Spleen (tissue), 7 donors: ENCODE measurements at regions not wholly inside any gene's neighbourhood (a gene's known extent, or its start where the extent isn't known, plus 50 kb on each side); places are given as distances from the start of the nearest gene placed in this dataset.
"Not testable (repeated sequence)": the region's sequence is repeated elsewhere in the genome, so short reads cannot be mapped to it uniquely, and the experiment has no call there.

Source experiments
- POLR2A ChIP-seq, 3 donors: fragments of 450-650 bp; IDR thresholded peaks; one replicate each; pipeline ENCODE4 v1.5.1; 2017; ENCODE audit warnings: antibody characterized with exemption in 3 of 3, mild to moderate bottlenecking in 1 of 3
- POLR2AphosphoS5 ChIP-seq, 3 donors: sonication (generic); formaldehyde crosslinking; IDR thresholded peaks; one replicate each; pipeline ENCODE4 v1.5.1; 2017; ENCODE audit warnings: antibody characterized with exemption in 3 of 3
- TF ChIP-seq, protein P1 (sequence below), 11 experiments: fragments of 200-600 bp in 7 of 11; fragments of 450-650 bp in 4 of 11; sonication (generic) in 4 of 11; IDR thresholded peaks in 8 of 11; conservative IDR thresholded peaks in 3 of 11; 1 replicate in 7 of 11; 2 replicates in 4 of 11; pipeline versions ENCODE4 v1.4.0 to v1.8.0; 2016 to 2021; ENCODE audit warnings: antibody characterized with exemption in 11 of 11, inconsistent platforms in 4 of 11, mild to moderate bottlenecking in 1 of 11
- donor health status: DM: no; HTN: no; CAD: no; lungs with moderate emphysema.
- donor health status: DM: no; HTN: no; CAD: no.
- donor health status: DM: no; HTN: no; CAD: no.

DNA sequence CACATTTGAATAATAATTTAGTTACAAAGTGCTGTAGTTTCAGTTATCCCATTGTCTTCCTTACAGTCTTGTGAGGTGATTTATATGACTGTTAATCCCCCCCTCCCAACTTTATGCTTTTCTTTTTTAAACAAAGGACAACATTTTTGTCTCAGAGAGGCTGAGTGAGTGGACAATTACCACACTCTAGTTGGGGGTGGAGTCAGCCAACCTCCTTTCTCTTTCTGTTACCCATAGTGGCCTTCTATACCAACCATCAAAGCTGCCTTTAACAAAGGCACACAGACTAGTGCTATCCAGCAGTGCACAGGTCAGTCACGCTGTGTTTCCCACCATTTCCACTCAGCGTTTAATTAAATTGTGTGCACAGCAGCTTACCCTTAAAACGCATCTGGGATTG lies 114.3 kb upstream of the SPATA31A3 start:
- TF ChIP-seq POLR2AphosphoS5, POLR2A (IDR thresholded peaks at IDR 0.05): not testable (repeated sequence)
- TF ChIP-seq, protein P1, sequence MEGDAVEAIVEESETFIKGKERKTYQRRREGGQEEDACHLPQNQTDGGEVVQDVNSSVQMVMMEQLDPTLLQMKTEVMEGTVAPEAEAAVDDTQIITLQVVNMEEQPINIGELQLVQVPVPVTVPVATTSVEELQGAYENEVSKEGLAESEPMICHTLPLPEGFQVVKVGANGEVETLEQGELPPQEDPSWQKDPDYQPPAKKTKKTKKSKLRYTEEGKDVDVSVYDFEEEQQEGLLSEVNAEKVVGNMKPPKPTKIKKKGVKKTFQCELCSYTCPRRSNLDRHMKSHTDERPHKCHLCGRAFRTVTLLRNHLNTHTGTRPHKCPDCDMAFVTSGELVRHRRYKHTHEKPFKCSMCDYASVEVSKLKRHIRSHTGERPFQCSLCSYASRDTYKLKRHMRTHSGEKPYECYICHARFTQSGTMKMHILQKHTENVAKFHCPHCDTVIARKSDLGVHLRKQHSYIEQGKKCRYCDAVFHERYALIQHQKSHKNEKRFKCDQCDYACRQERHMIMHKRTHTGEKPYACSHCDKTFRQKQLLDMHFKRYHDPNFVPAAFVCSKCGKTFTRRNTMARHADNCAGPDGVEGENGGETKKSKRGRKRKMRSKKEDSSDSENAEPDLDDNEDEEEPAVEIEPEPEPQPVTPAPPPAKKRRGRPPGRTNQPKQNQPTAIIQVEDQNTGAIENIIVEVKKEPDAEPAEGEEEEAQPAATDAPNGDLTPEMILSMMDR (IDR thresholded peaks at IDR 0.05 in 8 of 11, conservative IDR thresholded peaks at IDR 0.05 in 3 of 11) = not testable (repeated sequence)
